Activated CD4-positive, alpha-beta T cell treated with anti-CD3 and anti-CD28 coated beads, Interleukin-2, amount 10 ng/mL, durations not matched to agents 7 days and 5 days (primary cell): ENCODE measurements at regions not wholly inside any gene's neighbourhood (a gene's known extent, or its start where the extent isn't known, plus 50 kb on each side); places are given as distances from the start of the nearest gene placed in this dataset.

Experiments
- CTCF ChIA-PET: fragments of 350-600 bp; sonication (Branson Sonifier 250); formaldehyde crosslinking; loops from one replicate; lab custom pipeline; 2021; ENCODE audit warnings: antibody characterized with exemption; lab: Charles Lee
- POLR2A ChIA-PET: fragments of 350-600 bp; sonication (Branson Sonifier 250); formaldehyde crosslinking; loops from one replicate; lab custom pipeline; 2021; ENCODE audit warnings: antibody characterized with exemption; lab: Charles Lee
- DNase-seq: peaks from one replicate; pipeline ENCODE4 v3.0.0-alpha.2; 2020
- H3K27ac Mint-ChIP-seq: one replicate; pipeline ENCODE4 v1.8.0; 2021; ENCODE audit warnings: mild to moderate bottlenecking, moderate library complexity, mixed read lengths
- H3K27me3 Mint-ChIP-seq: one replicate; pipeline ENCODE4 v1.8.0; 2021; ENCODE audit warnings: mixed read lengths
- H3K36me3 Mint-ChIP-seq: one replicate; pipeline ENCODE4 v1.8.0; 2021; ENCODE audit warnings: low read depth, mixed read lengths
- H3K4me1 Mint-ChIP-seq: one replicate; pipeline ENCODE4 v1.8.0; 2021; ENCODE audit warnings: mixed read lengths
- H3K4me3 Mint-ChIP-seq: one replicate; pipeline ENCODE4 v1.8.0; 2021; ENCODE audit warnings: mild to moderate bottlenecking, moderate library complexity, mixed read lengths
- H3K9me3 Mint-ChIP-seq: one replicate; pipeline ENCODE4 v1.8.0; 2021; ENCODE audit warnings: mixed read lengths

GRCh38 chr18:37661478-37661877, 95.9 kb upstream of the CELF4 start:
- POLR2A ChIA-PET, result no interaction called here
- Mint-ChIP-seq H3K36me3 (no peaks in the 10 kb centered on the region), H3K4me3 (no peak overlapping the region), H3K9me3 (no peaks in the 10 kb centered on the region), H3K27ac (no peak overlapping the region), H3K27me3 (no peaks in the 10 kb centered on the region), H3K4me1 (no peaks in the 10 kb centered on the region)
- no peak for DNase-seq
- CTCF ChIA-PET, result no interaction called here

DNA sequence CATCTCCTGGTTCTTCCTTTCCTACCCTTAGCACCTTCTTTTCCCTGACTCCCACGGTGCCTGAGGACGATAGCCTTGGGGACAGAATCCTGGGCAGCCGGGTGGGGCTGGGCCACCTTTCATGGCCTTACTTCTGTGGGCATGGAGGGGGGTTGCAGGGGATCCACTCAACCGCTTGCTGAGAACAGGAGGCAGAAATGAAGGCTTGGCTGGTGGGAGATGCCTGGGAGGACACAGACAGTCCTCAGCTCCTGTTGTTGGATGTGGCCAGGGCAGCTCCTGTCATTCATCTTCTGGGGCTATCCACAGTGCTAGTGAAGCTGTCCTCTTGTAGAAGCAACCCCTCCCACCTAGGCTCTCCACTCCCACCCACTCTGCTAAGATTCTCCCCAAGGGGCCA, 95.5 kb upstream of the CELF4 start:
- H3K27ac Mint-ChIP-seq, result no peak overlapping the region
- CTCF ChIA-PET, result interaction anchor here (0.6 kb wide), 1 partner anchor 30 kb away, joined by 5 read pairs; no protein-coding TSS in a partner anchor
- H3K9me3 Mint-ChIP-seq, result no peaks in the 10 kb centered on the region
- H3K36me3 Mint-ChIP-seq, result no peaks in the 10 kb centered on the region
- no peak for DNase-seq
- H3K4me1 Mint-ChIP-seq, result no peaks in the 10 kb centered on the region
- POLR2A ChIA-PET, result no interaction called here
- no peak overlapping the region for H3K4me3 Mint-ChIP-seq
- H3K27me3 Mint-ChIP-seq, result no peaks in the 10 kb centered on the region

- CTCF ChIA-PET, result interaction anchor here (0.6 kb wide), 1 partner anchor 29 kb away, joined by 5 read pairs; no protein-coding TSS in a partner anchor
- no peaks in the 10 kb centered on the region for H3K36me3 Mint-ChIP-seq
- DNase-seq, result no peak
These were observed 95.1 kb upstream of the CELF4 start for GRCh38 chr18:37660658-37661057.

DNA sequence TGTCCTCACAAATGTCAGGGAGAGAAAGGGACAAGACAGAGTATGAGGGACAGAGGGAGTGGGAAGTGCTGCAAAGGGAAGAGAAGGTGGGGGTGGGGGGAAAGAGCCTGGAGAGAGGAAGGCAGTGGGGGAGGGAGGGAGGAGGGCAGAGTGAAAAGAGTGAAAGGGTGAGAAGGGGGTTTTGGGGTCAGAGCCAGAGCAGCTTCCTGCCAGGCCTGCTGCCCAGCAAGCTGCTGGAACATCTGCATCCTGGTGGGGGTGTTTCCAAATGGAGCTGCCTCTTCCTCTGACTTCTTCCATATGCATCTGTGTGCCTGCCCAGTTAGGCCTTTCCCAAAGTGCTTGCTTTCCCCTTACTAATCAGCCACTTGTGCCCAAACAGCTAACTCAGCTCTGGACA, 94.3 kb upstream of the CELF4 start:
- H3K36me3 Mint-ChIP-seq, result no peaks in the 10 kb centered on the region
- H3K4me3 Mint-ChIP-seq, result no peak overlapping the region
- ChIA-PET CTCF (no interaction called here), POLR2A (no interaction called here)
- H3K27me3 Mint-ChIP-seq, result no peaks in the 10 kb centered on the region
- H3K4me1 Mint-ChIP-seq, result no peaks in the 10 kb centered on the region
- no peak for DNase-seq
- no peak overlapping the region for H3K27ac Mint-ChIP-seq
- no peaks in the 10 kb centered on the region for H3K9me3 Mint-ChIP-seq

More at GRCh38 chr18:37660658-37661057, 95.1 kb upstream of the CELF4 start:
- Mint-ChIP-seq H3K27ac (no peak overlapping the region), H3K4me1 (no peaks in the 10 kb centered on the region), H3K9me3 (no peaks in the 10 kb centered on the region), H3K4me3 (no peak overlapping the region), H3K27me3 (no peaks in the 10 kb centered on the region)
- POLR2A ChIA-PET, result no interaction called here

DNA sequence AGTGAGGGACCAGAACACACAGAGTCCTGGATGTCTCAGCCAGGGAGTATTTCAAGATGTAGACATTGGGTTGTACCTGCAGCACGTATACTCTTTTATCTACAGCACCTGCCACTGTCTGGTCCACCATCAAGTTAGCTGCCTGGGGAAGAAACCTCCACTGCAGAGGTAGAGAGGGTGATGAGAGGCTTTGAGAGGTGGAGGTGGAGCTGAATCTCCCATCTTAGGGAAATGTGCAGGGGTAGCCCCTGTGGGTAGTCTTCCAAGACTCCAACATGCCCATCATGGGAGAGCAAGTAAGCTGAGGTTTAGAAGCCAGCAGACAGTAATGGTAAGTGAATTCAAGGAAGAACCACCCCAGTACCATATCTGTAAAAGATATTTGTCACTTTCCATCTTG, 93.3 kb upstream of the CELF4 start:
- POLR2A ChIA-PET, result no interaction called here
- CTCF ChIA-PET, result no interaction called here

GRCh38 chr18:37657493-37657892, 91.9 kb upstream of the CELF4 start:
- H3K27ac Mint-ChIP-seq, result no peak overlapping the region
- no peak for DNase-seq
- no peak overlapping the region for H3K4me3 Mint-ChIP-seq
- H3K36me3 Mint-ChIP-seq, result no peaks in the 10 kb centered on the region
- no peaks in the 10 kb centered on the region for H3K27me3 Mint-ChIP-seq
- ChIA-PET CTCF (no interaction called here), POLR2A (no interaction called here)
- no peaks in the 10 kb centered on the region for H3K4me1 Mint-ChIP-seq
- H3K9me3 Mint-ChIP-seq, result no peaks in the 10 kb centered on the region

More for the DNA sequence above, 93.3 kb upstream of the CELF4 start:
- H3K36me3 Mint-ChIP-seq, result no peaks in the 10 kb centered on the region
- H3K4me1 Mint-ChIP-seq, result no peaks in the 10 kb centered on the region
- no peak overlapping the region for H3K4me3 Mint-ChIP-seq
- H3K27me3 Mint-ChIP-seq, result no peaks in the 10 kb centered on the region
- DNase-seq, result no peak
- H3K27ac Mint-ChIP-seq, result no peak overlapping the region
- no peaks in the 10 kb centered on the region for H3K9me3 Mint-ChIP-seq

DNA sequence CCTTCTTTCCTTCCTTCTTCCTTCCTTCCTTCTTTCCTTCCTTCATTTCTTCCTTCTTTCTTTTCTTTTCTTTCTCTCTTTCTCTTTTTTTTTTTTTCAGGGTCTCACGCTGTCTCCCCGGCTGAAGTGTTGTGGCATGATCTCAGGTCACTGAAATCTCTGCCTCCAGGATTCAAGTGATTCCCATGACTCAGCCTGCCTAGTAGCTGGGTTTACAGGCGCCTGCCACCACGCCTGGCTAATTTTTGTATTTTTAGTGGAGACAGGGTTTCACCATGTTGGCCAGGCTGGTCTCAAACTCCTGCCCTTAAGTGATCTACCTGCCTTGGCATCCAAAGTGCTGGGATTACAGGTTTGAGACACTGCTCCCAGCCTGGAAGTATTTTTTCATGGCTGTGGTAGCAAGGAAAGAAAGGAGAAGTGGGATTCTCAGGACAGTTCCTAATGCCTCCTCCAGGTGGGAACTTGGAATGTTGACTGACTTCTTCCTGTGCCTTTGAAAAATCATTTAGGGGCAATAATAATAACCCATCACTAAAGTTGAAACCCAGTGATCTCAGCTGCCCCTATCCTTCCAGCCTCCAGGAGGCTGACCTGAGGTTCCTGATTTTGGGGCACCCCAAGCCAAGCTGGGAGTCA, 89.3 kb upstream of the CELF4 start:
- ChIA-PET POLR2A (no interaction called here), CTCF (no interaction called here)
- Mint-ChIP-seq H3K9me3 (no peaks in the 10 kb centered on the region), H3K4me1 (no peaks in the 10 kb centered on the region), H3K36me3 (no peaks in the 10 kb centered on the region), H3K27me3 (no peaks in the 10 kb centered on the region), H3K27ac (no peak overlapping the region), H3K4me3 (no peak overlapping the region)
- DNase-seq, result no peak

- Mint-ChIP-seq H3K4me1 (no peaks in the 10 kb centered on the region), H3K9me3 (peaks cover 2% of the 10 kb centered on the region), H3K4me3 (no peak overlapping the region), H3K36me3 (no peaks in the 10 kb centered on the region), H3K27me3 (no peaks in the 10 kb centered on the region), H3K27ac (no peak overlapping the region)
- DNase-seq, result no peak
- ChIA-PET CTCF (no interaction called here), POLR2A (no interaction called here)
These were observed 88.4 kb upstream of the CELF4 start for GRCh38 chr18:37654034-37654433.

- DNase-seq, result no peak
- ChIA-PET CTCF (no interaction called here), POLR2A (no interaction called here)
- H3K27ac Mint-ChIP-seq, result no peak overlapping the region
- no peak overlapping the region for H3K4me3 Mint-ChIP-seq
- H3K27me3 Mint-ChIP-seq, result no peaks in the 10 kb centered on the region
- peaks cover 2% of the 10 kb centered on the region for H3K9me3 Mint-ChIP-seq
- no peaks in the 10 kb centered on the region for H3K4me1 Mint-ChIP-seq
- H3K36me3 Mint-ChIP-seq, result no peaks in the 10 kb centered on the region
These were observed 88.0 kb upstream of the CELF4 start for GRCh38 chr18:37653618-37654017.

DNA sequence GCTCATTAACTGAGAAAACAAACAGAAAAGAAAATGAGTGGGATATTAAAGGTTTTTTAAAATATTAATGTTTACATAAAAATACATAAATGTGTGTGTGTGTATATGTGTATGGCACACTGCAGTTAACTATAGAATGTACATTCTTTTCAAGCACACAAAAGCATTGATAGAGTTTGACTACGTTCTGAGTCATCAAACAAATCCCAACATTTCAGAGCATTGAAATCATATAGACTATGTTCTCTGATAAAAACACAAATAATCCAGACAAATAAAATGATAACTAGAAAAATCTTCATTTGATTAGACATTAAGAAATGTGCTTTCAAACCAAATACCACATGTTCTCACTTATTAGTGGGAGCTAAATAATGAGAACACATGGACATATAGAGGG, 84.3 kb upstream of the CELF4 start:
- no peak overlapping the region for H3K27ac Mint-ChIP-seq
- ChIA-PET CTCF (no interaction called here), POLR2A (no interaction called here)
- H3K4me3 Mint-ChIP-seq, result no peak overlapping the region
- H3K9me3 Mint-ChIP-seq, result peaks cover 7% of the 10 kb centered on the region
- no peak for DNase-seq
- no peaks in the 10 kb centered on the region for H3K36me3 Mint-ChIP-seq
- no peaks in the 10 kb centered on the region for H3K4me1 Mint-ChIP-seq
- no peaks in the 10 kb centered on the region for H3K27me3 Mint-ChIP-seq

DNA sequence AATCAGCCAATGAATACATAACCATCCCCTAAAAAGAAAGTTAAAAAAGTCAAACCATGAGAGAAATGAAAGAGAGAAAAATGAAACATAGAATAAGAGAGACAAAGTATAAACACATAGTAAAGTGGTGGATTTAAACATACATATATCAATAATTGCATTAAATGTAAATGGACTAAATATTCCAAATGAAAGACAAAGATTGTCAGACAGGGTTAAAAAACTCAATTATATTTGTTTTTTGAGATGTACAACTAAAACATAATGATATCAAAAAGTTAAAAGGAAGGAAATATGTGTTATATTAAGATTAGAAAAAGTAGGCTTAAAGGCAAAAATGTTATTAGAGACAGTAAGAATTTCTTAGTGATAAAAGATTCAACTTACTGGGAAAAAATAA, 83.8 kb upstream of the CELF4 start:
- H3K27me3 Mint-ChIP-seq, result no peaks in the 10 kb centered on the region
- POLR2A ChIA-PET, result no interaction called here
- no peaks in the 10 kb centered on the region for H3K36me3 Mint-ChIP-seq
- H3K27ac Mint-ChIP-seq, result no peak overlapping the region
- no peaks in the 10 kb centered on the region for H3K4me1 Mint-ChIP-seq
- CTCF ChIA-PET, result no interaction called here
- no peak overlapping the region for H3K4me3 Mint-ChIP-seq
- peaks cover 10% of the 10 kb centered on the region for H3K9me3 Mint-ChIP-seq
- DNase-seq, result no peak

DNA sequence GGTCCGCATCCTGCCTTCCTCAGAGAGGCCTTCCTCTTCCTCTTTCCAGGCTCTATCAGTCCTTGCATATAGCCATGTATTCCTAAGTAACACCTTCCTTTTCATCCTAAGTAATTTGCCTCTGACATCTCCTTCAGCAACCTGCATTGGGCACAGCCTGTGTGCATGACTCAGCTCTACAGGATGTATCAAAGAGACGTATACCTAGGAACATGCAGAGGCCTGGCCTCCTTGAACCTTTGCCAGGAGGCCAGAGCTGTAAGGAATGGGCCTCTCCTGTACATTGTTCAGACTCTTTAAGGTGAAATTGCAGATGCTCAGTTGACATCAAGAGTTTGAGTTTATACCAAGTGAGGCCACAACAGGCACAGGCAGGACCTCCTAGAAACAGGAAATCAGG, 76.0 kb upstream of the CELF4 start:
- Mint-ChIP-seq H3K27ac (no peak overlapping the region), H3K9me3 (peaks cover 14% of the 10 kb centered on the region), H3K27me3 (no peaks in the 10 kb centered on the region), H3K4me1 (no peaks in the 10 kb centered on the region), H3K36me3 (no peaks in the 10 kb centered on the region), H3K4me3 (no peak overlapping the region)
- CTCF ChIA-PET, result no interaction called here
- POLR2A ChIA-PET, result no interaction called here
- DNase-seq, result no peak

- DNase-seq, result no peak
- no peak overlapping the region for H3K27ac Mint-ChIP-seq
- no peaks in the 10 kb centered on the region for H3K27me3 Mint-ChIP-seq
- no peak overlapping the region for H3K4me3 Mint-ChIP-seq
- peaks cover 14% of the 10 kb centered on the region for H3K9me3 Mint-ChIP-seq
- no peaks in the 10 kb centered on the region for H3K36me3 Mint-ChIP-seq
- ChIA-PET POLR2A (no interaction called here), CTCF (no interaction called here)
- no peaks in the 10 kb centered on the region for H3K4me1 Mint-ChIP-seq
These were observed 74.9 kb upstream of the CELF4 start for GRCh38 chr18:37640504-37640903.

DNA sequence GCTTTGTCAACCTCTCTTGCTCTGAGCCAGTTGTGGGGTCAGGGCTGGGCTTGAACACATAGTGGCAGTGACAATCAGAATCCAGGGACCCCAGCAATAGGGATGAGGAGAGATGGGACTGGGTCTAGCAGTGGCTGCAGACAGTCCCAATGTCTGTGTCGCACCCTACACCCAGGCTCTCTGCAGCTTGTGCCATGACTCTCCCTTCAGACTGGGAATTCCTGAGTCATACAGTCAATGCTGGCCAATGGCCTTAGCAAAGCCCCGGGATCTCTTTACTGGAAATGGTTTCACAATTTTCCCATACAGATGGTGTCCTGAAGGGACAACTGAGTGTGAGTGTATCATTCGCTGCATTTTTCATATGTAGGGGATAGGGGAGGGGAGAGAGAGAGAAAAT, 74.2 kb upstream of the CELF4 start:
- H3K36me3 Mint-ChIP-seq, result no peaks in the 10 kb centered on the region
- POLR2A ChIA-PET, result no interaction called here
- no peak overlapping the region for H3K27ac Mint-ChIP-seq
- no peaks in the 10 kb centered on the region for H3K4me1 Mint-ChIP-seq
- peaks cover 14% of the 10 kb centered on the region for H3K9me3 Mint-ChIP-seq
- H3K27me3 Mint-ChIP-seq, result no peaks in the 10 kb centered on the region
- H3K4me3 Mint-ChIP-seq, result no peak overlapping the region
- no peak for DNase-seq
- CTCF ChIA-PET, result no interaction called here
